ENCODE measurements at regions not wholly inside any gene's neighbourhood (a gene's known extent, or its start where the extent isn't known, plus 50 kb on each side); places are given as distances from the start of the nearest gene placed in this dataset.
A peak's percentile ranks its signal among the peaks of the same experiment; 100 is the strongest.

GRCh38 chr20:59402681-59403080, 102.3 kb downstream of the EDN3 start:
- intact Hi-C loops (cut with micrococcal nuclease) = loop anchor here (1.0 to 2.0 kb wide), 4 partner anchors 180 to 532 kb away; no protein-coding TSS in a partner anchor
- Histone ChIP-seq H3K4me3 (ENCODE audit: low read length in 2 of 2) (no peak overlapping the region), H3K9me3 (ENCODE audit: control insufficient read depth in 1 of 2, low read length in 2 of 2) (no peaks in the 10 kb centered on the region), H3K27ac (ENCODE audit: low read depth, low read length) (no peak overlapping the region), H3K4me1 (ENCODE audit: insufficient read depth, low read length) (peaks cover 32% of the 10 kb centered on the region), H3K27me3 (ENCODE audit: insufficient read depth, low read length) (no peaks in the 10 kb centered on the region), H3K36me3 (ENCODE audit: insufficient read depth, low read length) (no peaks in the 10 kb centered on the region)
- peaks cover 17 to 21% of the 10 kb centered on the region in 2 donors for H3K27me3 Mint-ChIP-seq
- DNase-seq = peak in 1 of 5 donors; percentile 14
- no peaks in the 10 kb centered on the region for H3K9me3 Mint-ChIP-seq
- no peak overlapping the region for H3K27ac Mint-ChIP-seq
- H3K4me1 Mint-ChIP-seq = peaks cover 0 to 4% (median under 1%) of the 10 kb centered on the region in 4 donors
- H3K36me3 Mint-ChIP-seq = no peaks in the 10 kb centered on the region
- no peak overlapping the region for H3K4me3 Mint-ChIP-seq
- POLR2A ChIA-PET (ENCODE audit: partially characterized antibody) = interaction anchor here (1.1 kb wide), 1 partner anchor 149 kb away, joined by 3 read pairs; no protein-coding TSS in a partner anchor
- CTCF ChIA-PET (ENCODE audit: partially characterized antibody) = interaction anchor here (1.3 to 2.3 kb wide), 4 partner anchors 12 to 535 kb away, joined by 3 to 9 read pairs (median 5); no protein-coding TSS in a partner anchor

GRCh38 chr20:59403261-59403961, 103.0 kb downstream of the EDN3 start:
- Mint-ChIP-seq H3K9me3 (no peaks in the 10 kb centered on the region), H3K27ac (peak overlapping the region in 2 of 7 donors; percentile 49 to 55), H3K27me3 (peaks cover 17 to 22% of the 10 kb centered on the region in 2 donors), H3K4me3 (peak overlapping the region in 4 of 8 donors; percentile 49 to 77 (median 76)), H3K36me3 (no peaks in the 10 kb centered on the region), H3K4me1 (peaks cover 0 to 4% (median under 1%) of the 10 kb centered on the region in 4 donors)
- Histone ChIP-seq H3K36me3 (ENCODE audit: insufficient read depth, low read length) (no peaks in the 10 kb centered on the region), H3K4me1 (ENCODE audit: insufficient read depth, low read length) (peaks cover 32% of the 10 kb centered on the region), H3K27me3 (ENCODE audit: insufficient read depth, low read length) (no peaks in the 10 kb centered on the region), H3K27ac (ENCODE audit: low read depth, low read length) (no peak overlapping the region), H3K9me3 (ENCODE audit: control insufficient read depth in 1 of 2, low read length in 2 of 2) (no peaks in the 10 kb centered on the region), H3K4me3 (ENCODE audit: low read length in 2 of 2) (peak overlapping the region in 1 of 2 donors; percentile 33)
- peak; percentile 50 to 75 (median 62) for DNase-seq
- ChIA-PET POLR2A (ENCODE audit: partially characterized antibody) (interaction anchor here (0.7 to 1.1 kb wide), 2 partner anchors 150 to 195 kb away, joined by 3 read pairs; no protein-coding TSS in a partner anchor), CTCF (ENCODE audit: partially characterized antibody) (interaction anchor here (0.9 to 2.5 kb wide), 16 partner anchors 8 to 536 kb away, joined by 3 to 11 read pairs (median 5); no protein-coding TSS in a partner anchor)
- intact Hi-C loops (cut with micrococcal nuclease) = loop anchor here (1.0 to 2.0 kb wide), 4 partner anchors 181 to 533 kb away; no protein-coding TSS in a partner anchor

GRCh38 chr20:59403962-59404314, 103.5 kb downstream of the EDN3 start:
- Mint-ChIP-seq H3K4me1 (peaks cover 0 to 4% (median under 1%) of the 10 kb centered on the region in 4 donors), H3K9me3 (no peaks in the 10 kb centered on the region), H3K27me3 (peaks cover 17 to 22% of the 10 kb centered on the region in 2 donors), H3K27ac (no peak overlapping the region), H3K4me3 (peak overlapping the region in 5 of 8 donors; percentile 20 to 54 (median 27)), H3K36me3 (no peaks in the 10 kb centered on the region)
- DNase-seq = no peak
- Histone ChIP-seq H3K4me1 (ENCODE audit: insufficient read depth, low read length) (peaks cover 32% of the 10 kb centered on the region), H3K27ac (ENCODE audit: low read depth, low read length) (no peak overlapping the region), H3K27me3 (ENCODE audit: insufficient read depth, low read length) (no peaks in the 10 kb centered on the region), H3K4me3 (ENCODE audit: low read length in 2 of 2) (no peak overlapping the region), H3K36me3 (ENCODE audit: insufficient read depth, low read length) (no peaks in the 10 kb centered on the region), H3K9me3 (ENCODE audit: control insufficient read depth in 1 of 2, low read length in 2 of 2) (no peaks in the 10 kb centered on the region)
- ChIA-PET CTCF (ENCODE audit: partially characterized antibody) (interaction anchor here (0.9 to 2.5 kb wide), 14 partner anchors 9 to 537 kb away, joined by 3 to 11 read pairs (median 5); no protein-coding TSS in a partner anchor), POLR2A (ENCODE audit: partially characterized antibody) (interaction anchor here (0.7 kb wide), 1 partner anchor 196 kb away, joined by 3 read pairs; no protein-coding TSS in a partner anchor)
- intact Hi-C loops (cut with micrococcal nuclease) = loop anchor here (1.0 to 2.0 kb wide), 4 partner anchors 181 to 534 kb away; no protein-coding TSS in a partner anchor

GRCh38 chr20:59404749-59405148, 104.3 kb downstream of the EDN3 start:
- Mint-ChIP-seq H3K27ac (no peak overlapping the region), H3K36me3 (no peaks in the 10 kb centered on the region), H3K27me3 (peaks cover 17 to 24% of the 10 kb centered on the region in 2 donors), H3K4me1 (peaks cover 0 to 4% (median under 1%) of the 10 kb centered on the region in 4 donors), H3K9me3 (no peaks in the 10 kb centered on the region), H3K4me3 (no peak overlapping the region)
- no peak for DNase-seq
- POLR2A ChIA-PET (ENCODE audit: partially characterized antibody) = interaction anchor here (0.6 kb wide), 1 partner anchor 541 kb away, joined by 3 read pairs; no protein-coding TSS in a partner anchor
- CTCF ChIA-PET (ENCODE audit: partially characterized antibody) = interaction anchor here (1.0 to 2.5 kb wide), 11 partner anchors 16 to 538 kb away, joined by 3 to 11 read pairs (median 5); no protein-coding TSS in a partner anchor
- Histone ChIP-seq H3K36me3 (ENCODE audit: insufficient read depth, low read length) (no peaks in the 10 kb centered on the region), H3K4me3 (ENCODE audit: low read length in 2 of 2) (no peak overlapping the region), H3K27me3 (ENCODE audit: insufficient read depth, low read length) (no peaks in the 10 kb centered on the region), H3K9me3 (ENCODE audit: control insufficient read depth in 1 of 2, low read length in 2 of 2) (no peaks in the 10 kb centered on the region), H3K27ac (ENCODE audit: low read depth, low read length) (no peak overlapping the region), H3K4me1 (ENCODE audit: insufficient read depth, low read length) (peaks cover 32% of the 10 kb centered on the region)
- intact Hi-C loops (cut with micrococcal nuclease) = no loop called here

- H3K27ac ChIP-seq (ENCODE audit: low read depth, low read length) = no peak overlapping the region
- no peaks in the 10 kb centered on the region for H3K36me3 ChIP-seq (ENCODE audit: insufficient read depth, low read length)
- intact Hi-C loops (cut with micrococcal nuclease) = no loop called here
- Mint-ChIP-seq H3K27ac (no peak overlapping the region), H3K36me3 (no peaks in the 10 kb centered on the region), H3K4me3 (no peak overlapping the region), H3K27me3 (peaks cover 20 to 24% of the 10 kb centered on the region in 2 donors), H3K9me3 (no peaks in the 10 kb centered on the region), H3K4me1 (peaks cover 0 to 4% (median under 1%) of the 10 kb centered on the region in 4 donors)
- H3K27me3 ChIP-seq (ENCODE audit: insufficient read depth, low read length) = no peaks in the 10 kb centered on the region
- H3K4me1 ChIP-seq (ENCODE audit: insufficient read depth, low read length) = peaks cover 28% of the 10 kb centered on the region
- H3K9me3 ChIP-seq (ENCODE audit: control insufficient read depth in 1 of 2, low read length in 2 of 2) = no peaks in the 10 kb centered on the region
- H3K4me3 ChIP-seq (ENCODE audit: low read length in 2 of 2) = no peak overlapping the region
- ChIA-PET POLR2A (ENCODE audit: partially characterized antibody) (interaction anchor here (0.6 kb wide), 1 partner anchor 542 kb away, joined by 3 read pairs; no protein-coding TSS in a partner anchor), CTCF (ENCODE audit: partially characterized antibody) (interaction anchor here (1.0 to 2.5 kb wide), 9 partner anchors 10 to 539 kb away, joined by 3 to 11 read pairs (median 6); no protein-coding TSS in a partner anchor)
- DNase-seq = no peak
Observed at GRCh38 chr20:59405226-59406200, 105.1 kb downstream of the EDN3 start.

GRCh38 chr20:59406446-59406845, 106.0 kb downstream of the EDN3 start:
- Histone ChIP-seq H3K36me3 (ENCODE audit: insufficient read depth, low read length) (no peaks in the 10 kb centered on the region), H3K27ac (ENCODE audit: low read depth, low read length) (no peak overlapping the region), H3K27me3 (ENCODE audit: insufficient read depth, low read length) (no peaks in the 10 kb centered on the region), H3K4me3 (ENCODE audit: low read length in 2 of 2) (no peak overlapping the region), H3K9me3 (ENCODE audit: control insufficient read depth in 1 of 2, low read length in 2 of 2) (no peaks in the 10 kb centered on the region), H3K4me1 (ENCODE audit: insufficient read depth, low read length) (peaks cover 19% of the 10 kb centered on the region)
- DNase-seq = no peak
- Mint-ChIP-seq H3K27me3 (peaks cover 22 to 24% of the 10 kb centered on the region in 2 donors), H3K4me3 (no peak overlapping the region), H3K27ac (no peak overlapping the region), H3K36me3 (no peaks in the 10 kb centered on the region), H3K4me1 (peaks cover 0 to 4% (median under 1%) of the 10 kb centered on the region in 4 donors), H3K9me3 (no peaks in the 10 kb centered on the region)
- intact Hi-C loops (cut with micrococcal nuclease) = no loop called here
- ChIA-PET CTCF (ENCODE audit: partially characterized antibody) (interaction anchor here (1.0 to 2.4 kb wide), 4 partner anchors 9 to 540 kb away, joined by 3 to 6 read pairs (median 4); no protein-coding TSS in a partner anchor), POLR2A (ENCODE audit: partially characterized antibody) (no interaction called here)

Data from CD4-positive, alpha-beta memory T cell (primary cell).